ENCODE measurements at regions not wholly inside any gene's neighbourhood (a gene's known extent, or its start where the extent isn't known, plus 50 kb on each side); places are given as distances from the start of the nearest gene placed in this dataset.
A peak's percentile ranks its signal among the peaks of the same experiment; 100 is the strongest.
"Not testable (repeated sequence)": the region's sequence is repeated elsewhere in the genome, so short reads cannot be mapped to it uniquely, and the experiment has no call there.

- DNase-seq, result no peak
These were observed 305.0 kb upstream of the CCL2 start for GRCh38 chr17:33950061-33950460.

GRCh38 chr17:33952425-33952824, 302.7 kb upstream of the CCL2 start:
- DNase-seq, result no peak

- DNase-seq, result no peak
These were observed 300.5 kb upstream of the CCL2 start for GRCh38 chr17:33954597-33954996.

GRCh38 chr17:33955461-33955860, 299.6 kb upstream of the CCL2 start:
- no peak for DNase-seq

- not testable (repeated sequence) for DNase-seq
These were observed 296.0 kb upstream of the CCL2 start for GRCh38 chr17:33959098-33959497.

- no peak for DNase-seq
These were observed 292.0 kb upstream of the CCL2 start for GRCh38 chr17:33962857-33963655.

GRCh38 chr17:33964344-33964979, 290.6 kb upstream of the CCL2 start:
- DNase-seq, result peak; percentile 47

GRCh38 chr17:33966410-33967059, 288.6 kb upstream of the CCL2 start:
- no peak for DNase-seq

- peak; percentile 42 for DNase-seq
These were observed 287.3 kb upstream of the CCL2 start for GRCh38 chr17:33967608-33968349.

GRCh38 chr17:33968350-33969044, 286.6 kb upstream of the CCL2 start:
- peak; percentile 84 for DNase-seq

- no peak for DNase-seq
These were observed 284.8 kb upstream of the CCL2 start for GRCh38 chr17:33970279-33970678.

GRCh38 chr17:33972763-33973162, 282.3 kb upstream of the CCL2 start:
- DNase-seq, result no peak

- DNase-seq, result no peak
These were observed 281.6 kb upstream of the CCL2 start for GRCh38 chr17:33973491-33973890.

GRCh38 chr17:33974276-33974675, 280.8 kb upstream of the CCL2 start:
- DNase-seq, result no peak

GRCh38 chr17:33976831-33977230, 278.3 kb upstream of the CCL2 start:
- no peak for DNase-seq

GRCh38 chr17:33977729-33978514, 277.2 kb upstream of the CCL2 start:
- no peak for DNase-seq

- no peak for DNase-seq
These were observed 276.2 kb upstream of the CCL2 start for GRCh38 chr17:33978889-33979288.

- no peak for DNase-seq
These were observed 274.9 kb upstream of the CCL2 start for GRCh38 chr17:33980193-33980592.

GRCh38 chr17:33981711-33982601, 273.1 kb upstream of the CCL2 start:
- no peak for DNase-seq

GRCh38 chr17:33982909-33983308, 272.2 kb upstream of the CCL2 start:
- DNase-seq, result no peak

All from activated CD4-positive, alpha-beta T cell treated with anti-CD3 and anti-CD28 coated beads, Interleukin-10, Interleukin-2, amounts not matched to agents 100 ng/mL and 50 ng/mL, durations not matched to agents 16 hours and 8 hours (primary cell).